ENCODE measurements at regions not wholly inside any gene's neighbourhood (a gene's known extent, or its start where the extent isn't known, plus 50 kb on each side); places are given as distances from the start of the nearest gene placed in this dataset.

DNA sequence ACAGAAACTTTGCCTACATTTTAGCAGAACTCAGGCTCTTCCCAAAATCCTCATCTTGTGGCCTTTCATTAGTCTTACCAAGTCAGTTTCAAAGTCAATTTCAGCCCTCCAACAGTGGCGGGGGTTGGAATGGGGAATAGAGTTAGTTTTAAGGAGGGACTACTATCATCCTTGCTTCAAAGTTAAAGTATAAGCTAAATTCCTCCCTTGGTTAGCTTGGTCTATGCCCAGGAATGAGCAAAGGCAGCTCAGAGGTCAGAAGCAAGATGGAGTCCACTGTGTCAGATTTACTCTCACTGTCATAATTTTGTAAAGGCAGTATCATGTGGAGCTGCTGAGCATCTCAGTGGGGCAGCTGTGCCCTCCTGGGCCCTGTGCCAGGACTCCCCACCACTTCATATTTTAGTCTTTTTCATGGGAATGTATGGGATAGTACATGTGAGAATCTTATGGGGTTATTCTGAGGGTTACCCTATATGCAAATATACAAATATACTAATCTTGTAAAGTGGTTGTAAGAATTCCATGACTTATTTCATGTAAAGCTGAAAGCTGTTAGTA is 145.2 kb upstream of the MMADHC start:
- no peaks in the 10 kb centered on the region for H3K4me1 Mint-ChIP-seq
- H3K4me3 Mint-ChIP-seq, result no peak overlapping the region
- H3K9me3 Mint-ChIP-seq, result no peaks in the 10 kb centered on the region
- no peaks in the 10 kb centered on the region for H3K36me3 Mint-ChIP-seq (ENCODE audit: low read depth)
- DNase-seq (no peak), ATAC-seq (no peak)
- no peaks in the 10 kb centered on the region for H3K27me3 Mint-ChIP-seq
- H3K27ac Mint-ChIP-seq, result no peak overlapping the region

GRCh38 chr2:149732001-149732685 is 144.6 kb upstream of the MMADHC start:
- no peak for ATAC-seq
- DNase-seq, result no peak
- H3K36me3 Mint-ChIP-seq (ENCODE audit: low read depth), result no peaks in the 10 kb centered on the region
- no peaks in the 10 kb centered on the region for H3K4me1 Mint-ChIP-seq
- H3K9me3 Mint-ChIP-seq, result no peaks in the 10 kb centered on the region
- H3K4me3 Mint-ChIP-seq, result no peak overlapping the region
- H3K27me3 Mint-ChIP-seq, result no peaks in the 10 kb centered on the region
- H3K27ac Mint-ChIP-seq, result no peak overlapping the region

DNA sequence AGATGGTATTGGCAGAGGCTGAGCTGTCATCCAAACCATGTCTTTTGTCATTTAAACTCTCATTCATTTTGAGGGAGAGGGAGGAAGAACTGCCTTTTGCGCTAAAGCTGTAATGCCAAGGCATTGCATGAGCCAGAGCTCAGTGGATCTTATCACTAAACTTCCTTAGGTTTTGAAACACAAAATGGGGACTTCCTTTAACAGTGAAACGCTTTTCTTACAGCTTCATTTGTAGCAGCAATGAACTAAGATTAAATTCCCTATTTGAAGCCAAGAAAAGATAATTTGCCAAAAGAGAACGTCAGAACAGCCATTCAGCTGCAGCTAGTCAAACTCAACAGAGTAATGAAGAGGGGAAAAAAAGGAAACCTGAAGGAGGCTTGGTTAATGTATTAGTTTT is 143.5 kb upstream of the MMADHC start:
- Mint-ChIP-seq H3K9me3 (no peaks in the 10 kb centered on the region), H3K27me3 (peaks cover 2% of the 10 kb centered on the region)
- no peak for ATAC-seq

DNA sequence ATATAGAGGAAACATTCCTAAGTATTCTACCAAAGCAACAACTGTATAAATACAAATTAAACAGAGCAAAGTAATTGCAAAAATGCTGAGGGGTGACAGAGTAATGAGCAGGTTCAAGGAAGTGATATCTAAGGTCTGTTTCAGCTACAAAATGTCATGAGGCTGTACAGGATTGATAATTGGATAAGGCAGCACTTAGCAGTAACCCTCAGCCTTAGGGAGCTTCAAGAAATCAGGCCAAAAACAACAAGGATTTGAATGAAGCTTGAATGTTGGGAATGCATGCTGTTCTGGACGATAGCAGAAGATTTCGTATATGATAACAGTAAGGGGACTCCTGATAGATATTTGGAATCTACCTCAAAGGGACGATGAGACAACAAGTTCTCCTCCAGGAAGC is 142.0 kb upstream of the MMADHC start:
- H3K27ac Mint-ChIP-seq, result no peak overlapping the region
- ATAC-seq, result no peak
- no peak for DNase-seq
- H3K36me3 Mint-ChIP-seq (ENCODE audit: low read depth), result no peaks in the 10 kb centered on the region
- H3K9me3 Mint-ChIP-seq, result no peaks in the 10 kb centered on the region
- no peaks in the 10 kb centered on the region for H3K4me1 Mint-ChIP-seq
- H3K4me3 Mint-ChIP-seq, result no peak overlapping the region
- H3K27me3 Mint-ChIP-seq, result peaks cover 2% of the 10 kb centered on the region

More for the DNA sequence above, 143.5 kb upstream of the MMADHC start:
- H3K36me3 Mint-ChIP-seq (ENCODE audit: low read depth), result no peaks in the 10 kb centered on the region
- H3K4me3 Mint-ChIP-seq, result no peak overlapping the region
- no peak overlapping the region for H3K27ac Mint-ChIP-seq
- H3K4me1 Mint-ChIP-seq, result no peaks in the 10 kb centered on the region
- no peak for DNase-seq

DNA sequence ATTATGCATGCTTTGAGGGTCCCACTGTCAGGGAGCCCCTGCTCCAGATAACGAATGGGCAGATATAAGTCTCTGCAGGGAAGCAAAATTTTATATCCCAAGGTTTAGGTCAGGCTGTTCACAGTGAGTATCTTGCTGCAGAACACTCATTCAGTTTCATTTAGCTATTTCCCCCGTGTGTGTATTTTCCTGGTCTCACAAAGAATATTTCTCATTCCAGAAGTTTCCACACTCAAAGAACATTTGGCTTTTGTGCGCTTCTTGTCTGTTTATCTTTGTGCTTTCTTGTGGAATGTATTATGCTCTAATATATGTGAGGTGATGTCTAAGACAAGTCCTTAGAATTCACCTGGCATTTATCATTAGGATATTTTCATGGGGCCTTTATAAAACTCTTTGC is 140.4 kb upstream of the MMADHC start:
- Mint-ChIP-seq H3K27me3 (peaks cover 2% of the 10 kb centered on the region), H3K36me3 (ENCODE audit: low read depth) (no peaks in the 10 kb centered on the region), H3K4me3 (no peak overlapping the region), H3K9me3 (no peaks in the 10 kb centered on the region), H3K27ac (no peak overlapping the region), H3K4me1 (no peaks in the 10 kb centered on the region)
- ATAC-seq (no peak), DNase-seq (no peak)

GRCh38 chr2:149725234-149725633 is 137.7 kb upstream of the MMADHC start:
- DNase-seq (no peak), ATAC-seq (no peak)
- Mint-ChIP-seq H3K27ac (no peak overlapping the region), H3K4me1 (no peaks in the 10 kb centered on the region), H3K27me3 (peaks cover 2% of the 10 kb centered on the region), H3K36me3 (ENCODE audit: low read depth) (no peaks in the 10 kb centered on the region), H3K4me3 (no peak overlapping the region), H3K9me3 (no peaks in the 10 kb centered on the region)

DNA sequence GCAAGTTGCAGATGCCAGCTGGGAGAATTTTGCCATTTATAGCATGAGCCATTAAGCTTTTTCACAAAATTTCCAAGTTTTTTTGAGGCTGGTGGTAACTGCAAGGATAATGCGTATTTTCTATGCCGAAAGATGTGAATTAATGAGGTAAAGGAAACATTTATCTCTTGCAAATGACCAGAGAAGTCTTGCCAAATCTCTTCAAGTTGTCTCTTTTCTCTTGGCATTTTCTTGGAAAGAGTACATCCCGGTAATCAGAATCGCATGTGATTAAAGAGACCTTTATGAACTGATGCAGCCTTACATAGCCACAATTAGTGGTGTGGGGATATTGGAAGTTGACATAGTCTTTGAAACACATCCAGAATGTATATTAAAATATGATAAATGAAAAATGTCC is 136.5 kb upstream of the MMADHC start:
- no peak overlapping the region for H3K27ac Mint-ChIP-seq
- ATAC-seq (no peak), DNase-seq (no peak)
- no peaks in the 10 kb centered on the region for H3K36me3 Mint-ChIP-seq (ENCODE audit: low read depth)
- H3K27me3 Mint-ChIP-seq, result peaks cover 2% of the 10 kb centered on the region
- no peaks in the 10 kb centered on the region for H3K9me3 Mint-ChIP-seq
- H3K4me1 Mint-ChIP-seq, result no peaks in the 10 kb centered on the region
- H3K4me3 Mint-ChIP-seq, result no peak overlapping the region

DNA sequence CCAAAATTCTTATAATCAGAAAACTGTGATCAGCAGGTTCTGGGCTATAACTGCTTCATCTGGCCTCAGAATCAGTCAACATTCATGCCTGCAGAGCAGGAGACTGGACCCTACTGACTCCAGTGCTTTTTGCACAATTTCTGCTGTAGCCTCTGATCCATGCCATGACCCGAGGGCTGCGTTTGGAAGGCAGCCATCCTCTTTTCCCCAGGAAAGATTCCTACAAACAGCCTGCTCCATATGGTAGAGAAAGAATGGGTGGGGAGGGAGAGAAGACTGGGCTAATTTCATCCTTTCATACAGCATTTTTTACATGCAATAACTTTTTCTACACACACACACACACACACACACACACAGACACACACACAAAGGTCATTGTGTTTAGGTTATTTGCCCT is 133.0 kb upstream of the MMADHC start:
- Mint-ChIP-seq H3K9me3 (no peaks in the 10 kb centered on the region), H3K4me1 (no peaks in the 10 kb centered on the region), H3K36me3 (ENCODE audit: low read depth) (no peaks in the 10 kb centered on the region), H3K4me3 (no peak overlapping the region), H3K27me3 (no peaks in the 10 kb centered on the region), H3K27ac (no peak overlapping the region)
- ATAC-seq (no peak), DNase-seq (no peak)

DNA sequence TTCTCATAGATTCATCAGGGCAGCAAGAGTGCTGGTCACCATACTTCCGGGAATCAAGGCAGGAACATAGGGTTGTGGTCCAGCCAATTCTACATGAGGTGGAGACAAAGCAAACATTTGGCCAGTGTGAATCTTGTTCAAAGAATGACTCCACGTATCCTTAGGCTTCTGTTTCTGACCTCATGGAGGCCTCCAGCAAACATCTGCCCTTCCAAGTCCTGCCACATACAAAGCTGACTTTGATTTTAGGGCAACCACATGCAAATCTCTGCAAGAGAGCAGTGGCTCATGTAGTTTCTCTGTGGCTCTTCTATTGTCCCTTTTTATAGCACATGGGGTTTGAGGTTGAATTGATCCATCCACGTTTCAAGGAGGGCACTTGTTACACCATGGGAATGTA is 132.1 kb upstream of the MMADHC start:
- H3K4me1 Mint-ChIP-seq, result no peaks in the 10 kb centered on the region
- H3K27ac Mint-ChIP-seq, result no peak overlapping the region
- DNase-seq, result no peak
- no peaks in the 10 kb centered on the region for H3K9me3 Mint-ChIP-seq
- no peak overlapping the region for H3K4me3 Mint-ChIP-seq
- ATAC-seq, result no peak
- no peaks in the 10 kb centered on the region for H3K36me3 Mint-ChIP-seq (ENCODE audit: low read depth)
- no peaks in the 10 kb centered on the region for H3K27me3 Mint-ChIP-seq

GRCh38 chr2:149716687-149717086 is 129.1 kb upstream of the MMADHC start:
- H3K27me3 Mint-ChIP-seq, result peaks cover 2% of the 10 kb centered on the region
- no peak for ATAC-seq
- DNase-seq, result no peak
- H3K27ac Mint-ChIP-seq, result no peak overlapping the region
- H3K36me3 Mint-ChIP-seq (ENCODE audit: low read depth), result no peaks in the 10 kb centered on the region
- H3K4me3 Mint-ChIP-seq, result no peak overlapping the region
- H3K4me1 Mint-ChIP-seq, result no peaks in the 10 kb centered on the region
- H3K9me3 Mint-ChIP-seq, result no peaks in the 10 kb centered on the region

- Mint-ChIP-seq H3K27ac (no peak overlapping the region), H3K9me3 (no peaks in the 10 kb centered on the region), H3K4me3 (no peak overlapping the region), H3K4me1 (no peaks in the 10 kb centered on the region), H3K27me3 (peaks cover 2% of the 10 kb centered on the region), H3K36me3 (ENCODE audit: low read depth) (no peaks in the 10 kb centered on the region)
- DNase-seq, result no peak
- no peak for ATAC-seq
Measured at GRCh38 chr2:149715894-149716293, 128.3 kb upstream of the MMADHC start.

DNA sequence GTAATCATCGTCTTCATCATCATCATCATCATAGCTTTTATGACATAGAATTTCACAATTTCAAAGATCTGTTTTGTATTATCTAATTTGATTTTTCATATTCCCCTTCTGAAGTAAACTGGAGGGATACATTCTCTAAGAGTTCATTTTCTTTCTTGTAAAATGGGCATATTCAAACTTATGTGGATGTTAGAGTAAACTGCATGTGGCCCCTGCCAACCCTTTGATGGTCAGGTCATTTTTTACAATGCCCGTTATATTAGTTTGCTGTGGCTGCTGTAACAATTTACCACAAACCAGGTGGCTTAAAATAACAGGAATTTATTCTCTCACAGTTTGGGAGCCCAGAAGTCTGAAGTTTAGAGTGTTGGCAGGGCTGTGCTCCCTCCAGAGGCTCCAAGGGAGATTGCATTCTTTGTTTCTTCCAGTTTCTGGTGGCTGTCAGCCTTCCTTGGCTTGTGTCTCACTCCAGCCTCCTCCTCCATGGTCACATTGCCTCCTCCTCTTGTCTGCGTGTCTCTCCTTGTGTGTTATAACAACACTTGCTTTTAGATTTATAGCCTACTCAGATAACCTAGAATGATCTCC is 127.5 kb upstream of the MMADHC start:
- Mint-ChIP-seq H3K9me3 (no peaks in the 10 kb centered on the region), H3K4me1 (no peaks in the 10 kb centered on the region), H3K27me3 (peaks cover 2% of the 10 kb centered on the region), H3K27ac (no peak overlapping the region), H3K36me3 (ENCODE audit: low read depth) (no peaks in the 10 kb centered on the region), H3K4me3 (no peak overlapping the region)
- ATAC-seq, result no peak
- DNase-seq, result no peak

DNA sequence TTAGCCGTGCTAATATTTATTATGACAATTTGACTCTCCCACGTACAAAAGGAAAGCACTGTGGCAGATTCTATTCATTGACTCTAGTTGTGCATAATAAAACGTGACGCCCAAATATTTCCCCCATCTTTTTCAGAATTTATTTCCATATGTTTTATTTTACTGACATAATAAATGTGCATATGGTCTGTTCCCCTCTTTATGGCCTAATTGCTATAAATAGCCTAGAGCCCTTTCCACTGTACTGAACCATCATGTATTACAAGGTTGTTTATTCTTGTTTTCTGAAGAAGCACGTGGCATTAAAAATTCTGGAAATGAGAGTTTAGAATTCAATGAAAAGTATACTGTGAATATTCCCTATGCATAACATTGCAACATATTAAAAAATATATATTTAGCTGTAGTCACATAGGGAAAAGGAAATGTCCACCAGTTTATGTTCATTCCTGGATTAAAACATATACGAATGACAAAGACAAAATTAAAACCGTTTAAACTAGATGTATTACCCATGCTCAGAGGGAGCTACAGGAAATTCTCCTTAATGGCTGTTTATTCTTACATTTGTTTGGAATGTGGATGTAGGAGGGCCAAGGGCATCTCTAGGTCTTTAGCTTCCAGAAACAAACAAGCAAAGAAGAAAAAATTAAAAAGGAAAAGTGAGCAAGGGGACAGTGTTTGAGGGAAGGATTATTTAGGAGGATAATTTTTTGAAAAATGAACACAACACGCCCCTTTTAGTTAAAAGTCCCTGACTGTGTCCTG is 122.1 kb upstream of the MMADHC start:
- Mint-ChIP-seq H3K27ac (no peak overlapping the region), H3K36me3 (ENCODE audit: low read depth) (no peaks in the 10 kb centered on the region), H3K27me3 (peaks cover 2% of the 10 kb centered on the region), H3K4me3 (no peak overlapping the region), H3K4me1 (no peaks in the 10 kb centered on the region), H3K9me3 (no peaks in the 10 kb centered on the region)
- DNase-seq (no peak), ATAC-seq (no peak)

- no peak for ATAC-seq
- no peaks in the 10 kb centered on the region for H3K9me3 Mint-ChIP-seq
- H3K27me3 Mint-ChIP-seq, result no peaks in the 10 kb centered on the region
- no peaks in the 10 kb centered on the region for H3K4me1 Mint-ChIP-seq
- no peak overlapping the region for H3K4me3 Mint-ChIP-seq
- H3K36me3 Mint-ChIP-seq (ENCODE audit: low read depth), result no peaks in the 10 kb centered on the region
- no peak overlapping the region for H3K27ac Mint-ChIP-seq
- DNase-seq, result no peak
Measured at GRCh38 chr2:149703281-149703680, 115.7 kb upstream of the MMADHC start.

DNA sequence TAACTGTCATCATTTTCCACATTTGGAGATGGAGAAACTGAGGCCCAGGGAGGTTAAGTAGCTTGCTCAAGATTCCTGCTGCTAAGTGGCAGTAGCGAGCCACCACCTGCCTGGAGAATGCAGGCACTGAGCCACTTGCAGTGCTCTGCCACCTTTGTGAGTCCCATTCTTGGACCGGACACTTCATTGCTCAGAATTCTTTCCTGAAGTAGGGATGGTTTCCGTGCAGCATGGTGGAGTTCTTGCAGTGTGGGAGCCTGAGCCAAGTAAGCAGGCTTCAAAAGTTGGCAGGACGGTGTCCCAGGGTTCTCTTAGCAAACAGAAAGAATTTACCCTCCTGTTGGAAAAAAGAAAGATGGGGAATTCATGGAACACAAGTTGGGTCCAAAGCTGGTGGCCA is 115.0 kb upstream of the MMADHC start:
- no peaks in the 10 kb centered on the region for H3K36me3 Mint-ChIP-seq (ENCODE audit: low read depth)
- no peaks in the 10 kb centered on the region for H3K9me3 Mint-ChIP-seq
- no peaks in the 10 kb centered on the region for H3K4me1 Mint-ChIP-seq
- H3K27me3 Mint-ChIP-seq, result no peaks in the 10 kb centered on the region
- H3K4me3 Mint-ChIP-seq, result no peak overlapping the region
- no peak overlapping the region for H3K27ac Mint-ChIP-seq
- DNase-seq, result no peak
- no peak for ATAC-seq
